Neural progenitor cell (in vitro differentiated cells): ENCODE measurements at regions not wholly inside any gene's neighbourhood (a gene's known extent, or its start where the extent isn't known, plus 50 kb on each side); places are given as distances from the start of the nearest gene placed in this dataset.

Source experiments
- DNase-seq: peaks from one replicate; pipeline ENCODE4 v3.0.0-alpha.2; 2016; ENCODE audit warnings: low spot score
- H2AFZ ChIP-seq: fragments of 200-600 bp; sonication (generic); replicated peaks from 2 replicates; pipeline ENCODE4 v1.6.1; 2016; ENCODE audit warnings: antibody characterized with exemption
- H3F3A ChIP-seq: fragments of 200-600 bp; sonication (generic); 2 replicates; pipeline ENCODE4 v1.6.1; 2016; ENCODE audit warnings: antibody characterized with exemption, low read depth
- H3K27ac ChIP-seq: fragments of 200-600 bp; sonication (generic); 2 replicates; pipeline ENCODE4 v1.5.1; 2016; ENCODE audit warnings: mild to moderate bottlenecking
- H3K27me3 ChIP-seq: fragments of 200-600 bp; sonication (generic); 2 replicates; pipeline ENCODE4 v1.6.1; 2016; ENCODE audit warnings: mild to moderate bottlenecking, moderate library complexity
- H3K36me3 ChIP-seq: fragments of 200-600 bp; sonication (generic); 2 replicates; pipeline ENCODE4 v1.5.1; 2016
- H3K4me1 ChIP-seq: fragments of 200-600 bp; sonication (generic); 2 replicates; pipeline ENCODE4 v1.6.1; 2016; ENCODE audit warnings: mixed run types
- H3K4me2 ChIP-seq: fragments of 200-600 bp; sonication (generic); 2 replicates; pipeline ENCODE4 v1.6.1; 2016
- H3K4me3 ChIP-seq: fragments of 200-600 bp; sonication (generic); 2 replicates; pipeline ENCODE4 v1.5.1; 2016
- H3K79me2 ChIP-seq: fragments of 200-600 bp; sonication (generic); 2 replicates; pipeline ENCODE4 v1.6.1; 2016; ENCODE audit warnings: low read depth
- H3K9ac ChIP-seq: fragments of 200-600 bp; sonication (generic); 2 replicates; pipeline ENCODE4 v1.6.1; 2016
- H3K9me3 ChIP-seq: fragments of 200-600 bp; sonication (generic); 2 replicates; pipeline ENCODE4 v1.5.1; 2016; ENCODE audit warnings: low read depth
- H4K20me1 ChIP-seq: fragments of 200-600 bp; sonication (generic); 2 replicates; pipeline ENCODE4 v1.6.1; 2016; ENCODE audit warnings: low read depth
- H3K27ac Mint-ChIP-seq: 3 replicates; pipeline ENCODE4 v1.8.0; 2021; ENCODE audit warnings: mixed read lengths
- H3K27me3 Mint-ChIP-seq: 2 replicates; pipeline ENCODE4 v1.8.0; 2022; ENCODE audit warnings: low read depth, mild to moderate bottlenecking, inconsistent platforms, moderate library complexity, mixed read lengths; ENCODE audit not compliant: insufficient read depth
- H3K36me3 Mint-ChIP-seq: 3 replicates; pipeline ENCODE4 v1.8.0; 2021; ENCODE audit warnings: mixed read lengths
- H3K4me1 Mint-ChIP-seq: 3 replicates; pipeline ENCODE4 v1.8.0; 2021; ENCODE audit warnings: mixed read lengths
- H3K4me3 Mint-ChIP-seq: 3 replicates; pipeline ENCODE4 v1.8.0; 2021; ENCODE audit warnings: mild to moderate bottlenecking, moderate library complexity, mixed read lengths
- H3K9me3 Mint-ChIP-seq: 3 replicates; pipeline ENCODE4 v1.8.0; 2020; ENCODE audit warnings: mixed read lengths
- EZH2 ChIP-seq: fragments of 200-600 bp; sonication (generic); IDR thresholded peaks from 2 replicates; pipeline ENCODE4 v1.6.1; 2017; ENCODE audit warnings: antibody characterized with exemption, mild to moderate bottlenecking, moderate library complexity
- EZH2phosphoT487 ChIP-seq: fragments of 200-600 bp; sonication (generic); IDR thresholded peaks from 2 replicates; pipeline ENCODE4 v1.6.1; 2017; ENCODE audit warnings: antibody characterized with exemption
- TF ChIP-seq, protein P1 (sequence below): fragments of 200-600 bp; sonication (generic); IDR thresholded peaks from 2 replicates; pipeline ENCODE4 v1.5.1; 2017; ENCODE audit warnings: antibody characterized with exemption, mild to moderate bottlenecking

DNA sequence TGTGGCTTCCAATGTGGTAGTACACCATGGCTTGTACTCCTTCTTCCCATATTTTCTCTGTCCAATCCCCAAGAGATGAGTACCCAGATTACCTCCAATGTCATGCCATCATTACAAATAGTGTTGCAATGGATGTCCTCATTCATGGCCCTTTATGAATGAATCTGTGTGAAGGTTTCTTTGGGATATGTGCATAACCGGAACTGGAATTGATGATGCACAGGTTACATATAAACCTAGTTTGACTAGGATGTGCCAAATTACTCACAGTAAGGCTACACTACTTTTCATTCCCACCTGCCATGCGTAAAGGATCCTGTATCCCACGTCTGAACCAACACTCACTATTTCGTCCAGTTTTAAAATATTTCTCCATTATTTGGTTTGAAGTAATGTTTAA lies 173.9 kb upstream of the CXCR4 start:
- Histone ChIP-seq H3K79me2 (no peaks in the 10 kb centered on the region), H3K36me3 (no peaks in the 10 kb centered on the region), H3K9ac (no peak overlapping the region), H3K4me3 (no peak overlapping the region), H4K20me1 (no peaks in the 10 kb centered on the region), H3K27me3 (no peaks in the 10 kb centered on the region), H3K27ac (no peak overlapping the region), H2AFZ (no peak overlapping the region), H3K4me1 (no peaks in the 10 kb centered on the region), H3K4me2 (no peak overlapping the region), H3F3A (no peaks in the 10 kb centered on the region), H3K9me3 (no peaks in the 10 kb centered on the region)
- H3K27ac Mint-ChIP-seq = no peak overlapping the region
- H3K27me3 Mint-ChIP-seq = peaks cover 3% of the 10 kb centered on the region
- no peak for DNase-seq
- H3K4me1 Mint-ChIP-seq = no peaks in the 10 kb centered on the region
- H3K36me3 Mint-ChIP-seq = no peaks in the 10 kb centered on the region
- peaks cover 3% of the 10 kb centered on the region for H3K9me3 Mint-ChIP-seq
- TF ChIP-seq, protein P1, sequence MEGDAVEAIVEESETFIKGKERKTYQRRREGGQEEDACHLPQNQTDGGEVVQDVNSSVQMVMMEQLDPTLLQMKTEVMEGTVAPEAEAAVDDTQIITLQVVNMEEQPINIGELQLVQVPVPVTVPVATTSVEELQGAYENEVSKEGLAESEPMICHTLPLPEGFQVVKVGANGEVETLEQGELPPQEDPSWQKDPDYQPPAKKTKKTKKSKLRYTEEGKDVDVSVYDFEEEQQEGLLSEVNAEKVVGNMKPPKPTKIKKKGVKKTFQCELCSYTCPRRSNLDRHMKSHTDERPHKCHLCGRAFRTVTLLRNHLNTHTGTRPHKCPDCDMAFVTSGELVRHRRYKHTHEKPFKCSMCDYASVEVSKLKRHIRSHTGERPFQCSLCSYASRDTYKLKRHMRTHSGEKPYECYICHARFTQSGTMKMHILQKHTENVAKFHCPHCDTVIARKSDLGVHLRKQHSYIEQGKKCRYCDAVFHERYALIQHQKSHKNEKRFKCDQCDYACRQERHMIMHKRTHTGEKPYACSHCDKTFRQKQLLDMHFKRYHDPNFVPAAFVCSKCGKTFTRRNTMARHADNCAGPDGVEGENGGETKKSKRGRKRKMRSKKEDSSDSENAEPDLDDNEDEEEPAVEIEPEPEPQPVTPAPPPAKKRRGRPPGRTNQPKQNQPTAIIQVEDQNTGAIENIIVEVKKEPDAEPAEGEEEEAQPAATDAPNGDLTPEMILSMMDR = no peak
- TF ChIP-seq EZH2 = no peak
- TF ChIP-seq EZH2phosphoT487 = no peak
- no peak overlapping the region for H3K4me3 Mint-ChIP-seq

DNA sequence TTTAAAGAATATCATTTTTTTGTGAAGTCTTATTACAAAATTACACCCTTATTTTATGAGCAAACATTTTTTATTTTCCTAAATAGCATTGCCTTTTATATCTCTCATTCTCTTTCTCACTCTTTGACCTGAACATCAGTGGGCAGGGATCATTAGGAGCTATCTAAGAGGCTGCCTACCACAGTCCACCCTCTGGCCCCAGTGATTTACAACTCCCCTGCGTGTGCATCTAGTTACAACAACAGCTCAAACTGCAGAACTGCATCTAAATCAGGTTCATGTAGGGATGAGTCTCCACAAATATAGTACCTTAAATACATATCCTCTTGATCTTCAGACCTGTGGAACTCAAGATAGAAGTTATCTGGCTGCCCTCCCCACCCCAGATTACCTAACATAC lies 172.4 kb upstream of the CXCR4 start:
- no peak overlapping the region for H3K4me3 ChIP-seq
- peaks cover 3% of the 10 kb centered on the region for H3K9me3 Mint-ChIP-seq
- no peak overlapping the region for H3K4me3 Mint-ChIP-seq

DNA sequence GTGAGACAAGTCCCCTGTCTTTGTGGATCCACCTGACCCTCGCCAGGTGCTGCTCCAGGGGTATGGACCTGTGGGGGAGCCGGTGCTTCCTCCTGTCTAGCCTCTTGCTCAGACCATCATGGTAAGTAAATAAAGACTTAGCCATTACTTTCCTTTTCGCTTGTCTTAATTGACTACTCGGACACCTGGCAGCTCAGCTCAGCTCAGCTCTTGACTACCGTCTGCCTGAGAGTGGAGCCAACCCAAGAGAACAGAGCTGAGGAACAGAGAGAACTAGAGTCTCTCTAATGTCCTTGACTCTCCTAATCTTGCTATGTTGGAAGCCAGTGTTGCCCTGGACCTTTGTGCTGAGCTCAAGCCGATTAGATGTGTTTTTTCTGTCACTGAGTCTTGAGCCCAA lies 170.3 kb upstream of the CXCR4 start:
- no peak overlapping the region for H3K27ac Mint-ChIP-seq
- no peaks in the 10 kb centered on the region for H3K4me1 ChIP-seq
- H2AFZ ChIP-seq = no peak overlapping the region
- H3K4me1 Mint-ChIP-seq = peaks cover 4% of the 10 kb centered on the region
- H3K4me3 ChIP-seq = no peak overlapping the region
- DNase-seq = no peak
- no peak overlapping the region for H3K27ac ChIP-seq
- no peaks in the 10 kb centered on the region for H3K36me3 ChIP-seq
- no peaks in the 10 kb centered on the region for H3F3A ChIP-seq
- no peaks in the 10 kb centered on the region for H3K27me3 ChIP-seq
- no peaks in the 10 kb centered on the region for H4K20me1 ChIP-seq
- H3K9me3 Mint-ChIP-seq = peaks cover 3% of the 10 kb centered on the region
- no peaks in the 10 kb centered on the region for H3K9me3 ChIP-seq
- no peaks in the 10 kb centered on the region for H3K79me2 ChIP-seq
- H3K27me3 Mint-ChIP-seq = peaks cover 3% of the 10 kb centered on the region
- H3K9ac ChIP-seq = no peak overlapping the region
- TF ChIP-seq EZH2 (no peak), EZH2phosphoT487 (no peak)
- TF ChIP-seq, protein P1 = no peak
- no peak overlapping the region for H3K4me3 Mint-ChIP-seq
- no peaks in the 10 kb centered on the region for H3K36me3 Mint-ChIP-seq
- no peak overlapping the region for H3K4me2 ChIP-seq

More for the DNA sequence above, 172.4 kb upstream of the CXCR4 start:
- Mint-ChIP-seq H3K36me3 (no peaks in the 10 kb centered on the region), H3K27me3 (peaks cover 3% of the 10 kb centered on the region), H3K4me1 (peaks cover 4% of the 10 kb centered on the region), H3K27ac (no peak overlapping the region)
- Histone ChIP-seq H3K9ac (no peak overlapping the region), H3K36me3 (no peaks in the 10 kb centered on the region), H3F3A (no peaks in the 10 kb centered on the region), H3K27me3 (no peaks in the 10 kb centered on the region), H4K20me1 (no peaks in the 10 kb centered on the region), H3K27ac (no peak overlapping the region), H3K4me1 (no peaks in the 10 kb centered on the region), H2AFZ (no peak overlapping the region), H3K79me2 (no peaks in the 10 kb centered on the region), H3K9me3 (no peaks in the 10 kb centered on the region), H3K4me2 (no peak overlapping the region)
- DNase-seq = no peak
- TF ChIP-seq EZH2 = no peak
- TF ChIP-seq, protein P1 = no peak
- TF ChIP-seq EZH2phosphoT487 = no peak

DNA sequence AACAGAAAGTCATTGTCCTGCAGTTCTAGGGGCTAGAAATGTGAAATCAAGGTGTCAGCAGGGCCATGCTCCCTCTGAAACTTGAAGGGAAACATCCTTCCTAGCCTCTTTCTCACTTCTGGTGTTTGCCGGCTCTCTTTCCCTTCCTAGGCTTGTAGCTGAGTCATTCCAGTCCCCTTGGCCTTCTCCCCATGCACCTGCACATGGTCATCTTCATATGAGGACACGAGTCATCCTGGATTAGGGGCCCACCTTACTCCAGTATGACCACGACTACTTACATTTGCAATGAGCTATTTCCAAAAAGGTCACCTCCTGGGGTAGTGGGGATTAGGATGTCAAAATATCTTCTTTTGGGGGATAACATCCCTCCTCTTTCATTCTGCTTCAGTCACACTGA lies 168.5 kb upstream of the CXCR4 start:
- Histone ChIP-seq H3K4me1 (peaks cover 13% of the 10 kb centered on the region), H3F3A (no peaks in the 10 kb centered on the region), H3K4me2 (no peak overlapping the region), H3K9ac (no peak overlapping the region), H3K9me3 (no peaks in the 10 kb centered on the region), H3K79me2 (no peaks in the 10 kb centered on the region), H3K27me3 (no peaks in the 10 kb centered on the region), H3K4me3 (no peak overlapping the region), H4K20me1 (no peaks in the 10 kb centered on the region), H2AFZ (no peak overlapping the region), H3K27ac (no peak overlapping the region), H3K36me3 (no peaks in the 10 kb centered on the region)
- DNase-seq = no peak
- TF ChIP-seq, protein P1 = no peak
- TF ChIP-seq EZH2 = no peak
- no peak for TF ChIP-seq EZH2phosphoT487
- no peak overlapping the region for H3K4me3 Mint-ChIP-seq
- peaks cover 17% of the 10 kb centered on the region for H3K4me1 Mint-ChIP-seq
- H3K27ac Mint-ChIP-seq = no peak overlapping the region
- peaks cover 2% of the 10 kb centered on the region for H3K9me3 Mint-ChIP-seq
- H3K27me3 Mint-ChIP-seq = peaks cover 3% of the 10 kb centered on the region
- no peaks in the 10 kb centered on the region for H3K36me3 Mint-ChIP-seq
